Sigmoid colon (tissue), 4 donors: ENCODE measurements at regions not wholly inside any gene's neighbourhood (a gene's known extent, or its start where the extent isn't known, plus 50 kb on each side); places are given as distances from the start of the nearest gene placed in this dataset.

ENCODE experiments used
- CTCF ChIP-seq, 4 experiments: fragments of 450-650 bp in 3 of 4; fragments of 200-600 bp in 1 of 4; IDR thresholded peaks; one replicate each; pipeline ENCODE4 v1.5.1; 2016 to 2019; ENCODE audit warnings: antibody characterized with exemption in 4 of 4, mild to moderate bottlenecking in 3 of 4, moderate library complexity in 2 of 4
- EP300 ChIP-seq, 4 donors: sonication (generic); formaldehyde crosslinking; IDR thresholded peaks; one replicate each; pipeline ENCODE4 v1.6.1; 2017; ENCODE audit warnings: antibody characterized with exemption in 4 of 4
- POLR2A ChIP-seq, 2 donors: fragments of 450-650 bp; IDR thresholded peaks; one replicate each; pipeline ENCODE4 v1.6.1; 2016; ENCODE audit warnings: antibody characterized with exemption in 2 of 2, mild to moderate bottlenecking in 2 of 2, moderate library complexity in 2 of 2
- POLR2AphosphoS5 ChIP-seq, 4 donors: sonication (generic); formaldehyde crosslinking; IDR thresholded peaks; one replicate each; pipeline ENCODE4 v1.6.1; 2017; ENCODE audit warnings: antibody characterized with exemption in 4 of 4

GRCh38 chr6:163645560-163645959 is 231.0 kb downstream of the QKI start:
- no peak for TF ChIP-seq CTCF (IDR thresholded peaks at IDR 0.05)
- TF ChIP-seq POLR2AphosphoS5 (IDR thresholded peaks at IDR 0.05), result no peak
- TF ChIP-seq POLR2A (IDR thresholded peaks at IDR 0.05), result no peak
- TF ChIP-seq EP300 (IDR thresholded peaks at IDR 0.05), result no peak
